ENCODE measurements at regions not wholly inside any gene's neighbourhood (a gene's known extent, or its start where the extent isn't known, plus 50 kb on each side); places are given as distances from the start of the nearest gene placed in this dataset.

GRCh38 chr1:199057322-199057721 lies 418.5 kb downstream of the PTPRC start:
- no peak for TF ChIP-seq CTCF (IDR thresholded peaks at IDR 0.05; ENCODE audit: insufficient read depth, low read depth, low read length, missing control alignments)
- H3K4me3 ChIP-seq (ENCODE audit: low read depth, low read length) = no peak overlapping the region
- DNase-seq (ENCODE audit: low read depth) = no peak

DNA sequence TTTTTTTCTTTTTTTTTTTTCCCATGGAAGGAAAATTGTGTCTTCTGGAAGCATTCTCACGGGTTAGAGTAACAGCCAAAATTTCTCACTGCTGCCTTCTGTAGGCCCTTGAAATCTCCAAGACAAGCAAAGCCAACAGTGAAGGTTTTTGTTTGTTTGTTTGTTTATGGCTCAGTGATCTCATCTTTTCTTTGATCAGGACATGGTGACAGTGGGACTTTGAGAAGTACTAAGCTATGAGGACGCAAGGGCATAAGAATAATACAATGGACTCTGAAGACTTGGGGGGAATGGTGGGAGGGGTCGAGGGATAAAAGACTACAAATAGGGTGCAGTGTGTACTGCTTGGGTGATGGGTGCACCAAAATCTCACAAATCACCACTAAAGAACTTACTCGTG lies 419.4 kb downstream of the PTPRC start:
- H3K4me3 ChIP-seq (ENCODE audit: low read depth, low read length) = no peak overlapping the region
- no peak for DNase-seq (ENCODE audit: low read depth)
- TF ChIP-seq CTCF (IDR thresholded peaks at IDR 0.05; ENCODE audit: insufficient read depth, low read depth, low read length, missing control alignments) = no peak

GRCh38 chr1:199064971-199065370 lies 426.1 kb downstream of the PTPRC start:
- TF ChIP-seq CTCF (IDR thresholded peaks at IDR 0.05; ENCODE audit: insufficient read depth, low read depth, low read length, missing control alignments) = no peak
- no peak overlapping the region for H3K4me3 ChIP-seq (ENCODE audit: low read depth, low read length)
- no peak for DNase-seq (ENCODE audit: low read depth)

GRCh38 chr1:199067483-199067882 lies 428.6 kb downstream of the PTPRC start:
- H3K4me3 ChIP-seq (ENCODE audit: low read depth, low read length) = peak overlapping the region; percentile 20; the same call in 1 of the 2 replicates
- TF ChIP-seq CTCF (IDR thresholded peaks at IDR 0.05; ENCODE audit: insufficient read depth, low read depth, low read length, missing control alignments) = no peak

DNA sequence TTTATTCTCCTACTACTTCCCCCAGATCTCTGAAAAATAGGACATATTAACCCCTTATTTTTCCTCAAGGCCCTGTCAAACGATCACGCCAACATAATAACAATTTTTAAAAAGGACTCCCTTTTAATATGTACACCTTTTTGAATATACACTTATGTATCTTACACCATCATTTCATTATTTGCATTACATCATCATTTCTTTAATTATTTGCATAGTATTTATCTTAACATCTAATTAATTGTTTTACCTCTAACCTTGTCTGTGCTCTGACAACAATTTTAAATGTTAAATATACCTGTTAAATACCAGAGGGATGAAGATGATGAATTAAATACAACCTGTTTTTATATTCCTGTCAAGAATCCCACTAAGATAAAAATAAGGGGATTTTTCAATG lies 432.2 kb downstream of the PTPRC start:
- DNase-seq (ENCODE audit: low read depth) = no peak
- no peak for TF ChIP-seq CTCF (IDR thresholded peaks at IDR 0.05; ENCODE audit: insufficient read depth, low read depth, low read length, missing control alignments)
- no peak overlapping the region for H3K4me3 ChIP-seq (ENCODE audit: low read depth, low read length)

More at GRCh38 chr1:199067483-199067882, 428.6 kb downstream of the PTPRC start:
- peak; percentile 51 for DNase-seq (ENCODE audit: low read depth)

DNA sequence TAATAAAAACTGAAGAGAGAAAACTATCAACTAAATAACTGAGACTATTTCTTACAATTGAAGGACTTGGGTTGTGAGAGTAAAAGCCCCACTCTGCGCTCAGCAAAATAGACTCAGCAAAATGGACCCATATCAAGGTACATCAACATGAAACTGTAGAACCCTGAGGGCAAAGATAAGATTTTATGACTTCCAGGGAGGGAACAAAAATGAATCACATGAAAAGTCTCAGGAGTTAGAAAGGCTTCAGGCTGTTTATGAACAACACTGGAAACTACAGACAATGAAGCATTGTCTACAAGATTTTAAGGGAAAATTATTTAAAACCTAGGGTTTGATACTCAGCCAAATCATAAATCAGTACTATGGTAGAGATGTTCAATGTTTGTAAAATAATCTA lies 434.3 kb downstream of the PTPRC start:
- no peak overlapping the region for H3K4me3 ChIP-seq (ENCODE audit: low read depth, low read length)
- no peak for DNase-seq (ENCODE audit: low read depth)
- no peak for TF ChIP-seq CTCF (IDR thresholded peaks at IDR 0.05; ENCODE audit: insufficient read depth, low read depth, low read length, missing control alignments)

DNA sequence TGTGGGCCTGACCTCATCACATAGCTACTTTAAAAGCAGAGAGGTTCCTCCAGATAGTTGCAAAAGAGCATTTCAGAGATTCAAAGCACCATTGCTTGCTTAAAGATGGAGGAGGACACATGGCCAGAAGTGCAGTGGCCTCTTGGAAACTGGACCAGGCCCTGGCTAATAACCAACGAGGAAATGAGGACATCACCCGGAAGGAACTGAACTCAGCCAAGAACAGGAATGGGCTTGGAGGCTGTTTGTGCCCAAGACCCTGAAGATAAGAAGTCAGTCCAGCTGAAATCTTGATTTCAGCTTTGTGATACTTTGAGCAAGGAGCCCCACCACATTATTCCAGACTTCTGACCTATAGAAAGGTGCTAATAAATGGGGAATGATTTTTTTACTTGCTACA lies 437.0 kb downstream of the PTPRC start:
- no peak for DNase-seq (ENCODE audit: low read depth)
- H3K4me3 ChIP-seq (ENCODE audit: low read depth, low read length) = no peak overlapping the region
- no peak for TF ChIP-seq CTCF (IDR thresholded peaks at IDR 0.05; ENCODE audit: insufficient read depth, low read depth, low read length, missing control alignments)

Measured in GM12865 (cell line).